ENCODE measurements at regions not wholly inside any gene's neighbourhood (a gene's known extent, or its start where the extent isn't known, plus 50 kb on each side); places are given as distances from the start of the nearest gene placed in this dataset.

DNA sequence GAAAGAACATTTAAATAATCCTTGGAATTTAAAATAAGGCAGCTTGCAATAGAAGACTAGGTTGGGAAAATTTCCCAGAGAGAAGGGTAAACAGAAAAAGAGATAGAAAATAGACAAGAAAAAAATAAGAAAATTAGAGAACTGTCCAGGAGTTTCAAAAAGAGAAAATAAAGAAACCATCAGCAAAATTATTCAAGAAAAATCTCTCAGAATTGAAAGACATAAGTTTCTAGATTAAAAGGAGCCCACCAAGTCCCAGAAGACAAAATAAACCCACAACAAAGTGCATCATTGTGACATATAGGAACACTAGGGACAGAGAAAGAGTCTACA is 88.6 kb upstream of the CDYL start:
- no peak for TF ChIP-seq CREB1 (CRISPR knock-in tag; IDR thresholded peaks at IDR 0.05; ENCODE audit: low read depth)
- no peak for TF ChIP-seq REST (IDR thresholded peaks at IDR 0.05; ENCODE audit: unreplicated experiment)
- no peak for TF ChIP-seq CTCF (conservative IDR thresholded peaks at IDR 0.05; ENCODE audit: low read depth in 2 of 2)
- TF ChIP-seq NANOG (IDR thresholded peaks at IDR 0.05; ENCODE audit: borderline replicate concordance), result no peak
- no peak for TF ChIP-seq JUNB (IDR thresholded peaks at IDR 0.05; ENCODE audit: unreplicated experiment)
- TF ChIP-seq POLR2AphosphoS5 (IDR thresholded peaks at IDR 0.05; ENCODE audit: low read depth), result no peak
- TF ChIP-seq EZH2phosphoT487 (IDR thresholded peaks at IDR 0.05; ENCODE audit: unreplicated experiment), result no peak
- no peak for TF ChIP-seq EZH2 (IDR thresholded peaks at IDR 0.05; ENCODE audit: low read depth, unreplicated experiment)
- TF ChIP-seq, protein P1, sequence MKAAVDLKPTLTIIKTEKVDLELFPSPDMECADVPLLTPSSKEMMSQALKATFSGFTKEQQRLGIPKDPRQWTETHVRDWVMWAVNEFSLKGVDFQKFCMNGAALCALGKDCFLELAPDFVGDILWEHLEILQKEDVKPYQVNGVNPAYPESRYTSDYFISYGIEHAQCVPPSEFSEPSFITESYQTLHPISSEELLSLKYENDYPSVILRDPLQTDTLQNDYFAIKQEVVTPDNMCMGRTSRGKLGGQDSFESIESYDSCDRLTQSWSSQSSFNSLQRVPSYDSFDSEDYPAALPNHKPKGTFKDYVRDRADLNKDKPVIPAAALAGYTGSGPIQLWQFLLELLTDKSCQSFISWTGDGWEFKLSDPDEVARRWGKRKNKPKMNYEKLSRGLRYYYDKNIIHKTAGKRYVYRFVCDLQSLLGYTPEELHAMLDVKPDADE (IDR thresholded peaks at IDR 0.05), result no peak
- no peak for TF ChIP-seq STAT1 (IDR thresholded peaks at IDR 0.05; ENCODE audit: unreplicated experiment)

Data from GM23338 (cell line).